ENCODE measurements at regions not wholly inside any gene's neighbourhood (a gene's known extent, or its start where the extent isn't known, plus 50 kb on each side); places are given as distances from the start of the nearest gene placed in this dataset.

GRCh38 chr6:135617222-135617621, 119.7 kb upstream of the AHI1 start:
- Histone ChIP-seq H3K36me3 (replicated peaks in 1 of 2; ENCODE audit: control insufficient read depth in 1 of 2, insufficient read depth in 2 of 2, low read length in 2 of 2) (no peaks in the 10 kb centered on the region), H3K4me3 (replicated peaks in 1 of 3; ENCODE audit: insufficient read depth in 1 of 3, low read depth in 2 of 3, low read length in 3 of 3) (no peak overlapping the region), H3K4me1 (ENCODE audit: insufficient read depth, low read length) (no peaks in the 10 kb centered on the region), H3K9ac (ENCODE audit: insufficient read depth, low read depth, low read length) (no peak overlapping the region), H3K79me2 (ENCODE audit: insufficient read depth, low read length) (no peaks in the 10 kb centered on the region), H3K27ac (ENCODE audit: extremely low read length, insufficient read depth, low read length) (no peak overlapping the region), H3K9me3 (ENCODE audit: low read length) (no peaks in the 10 kb centered on the region), H3K4me2 (ENCODE audit: low read depth, low read length) (no peak overlapping the region), H2AFZ (ENCODE audit: low read length) (no peak overlapping the region), H4K20me1 (ENCODE audit: insufficient read depth, low read length) (no peaks in the 10 kb centered on the region), H3K27me3 (ENCODE audit: control insufficient read depth in 1 of 2, insufficient read depth in 2 of 2, low read length in 2 of 2) (no peaks in the 10 kb centered on the region)
- FAIRE-seq (no peak), DNase-seq (ENCODE audit: low spot score) (no peak), ATAC-seq (no peak)
- 8% methylated on average over 2 of the region's 2 CpGs for WGBS (ENCODE audit: low lambda C conversion rate)
- TF ChIP-seq MAFF (IDR thresholded peaks at IDR 0.05; ENCODE audit: low read depth, low read length) = no peak
- no peak for TF ChIP-seq DNMT3B (CRISPR knock-in tag; conservative IDR thresholded peaks at IDR 0.05)
- no peak for TF ChIP-seq SRSF4 (IDR thresholded peaks at IDR 0.05; ENCODE audit: low read depth, low read length, poor library complexity, severe bottlenecking)
- BruUV-seq (replicated peaks) = no TSS peak
- CTCF ChIA-PET (ENCODE audit: low intra/inter-chr PET ratio, low total read pairs) = no interaction called here
- in situ Hi-C loops (cut with HindIII; ENCODE audit: extremely low pct_ligation_motif_present, low pct_unique_long_range_greater_than_20kb) (no loop called here), intact Hi-C loops (cut with micrococcal nuclease; ENCODE audit: unreplicated experiment) (no loop called here)
- POLR2A ChIA-PET = no interaction called here

GRCh38 chr6:135622081-135622480, 124.5 kb upstream of the AHI1 start:
- no peak for TF ChIP-seq ZNF317 (CRISPR knock-in tag; IDR thresholded peaks at IDR 0.05)
- no peak for TF ChIP-seq FUBP1 (CRISPR knock-in tag; IDR thresholded peaks at IDR 0.05; ENCODE audit: borderline replicate concordance)
- no peak for TF ChIP-seq ZBTB42 (CRISPR knock-in tag; IDR thresholded peaks at IDR 0.05)
- TF ChIP-seq ZNF124 (CRISPR knock-in tag; IDR thresholded peaks at IDR 0.05) = no peak
- TF ChIP-seq BRCA1 (CRISPR knock-in tag; IDR thresholded peaks at IDR 0.05) = no peak
- no peak for TF ChIP-seq ZNF431 (CRISPR knock-in tag; IDR thresholded peaks at IDR 0.05; ENCODE audit: borderline replicate concordance, low read depth)
- no peak for TF ChIP-seq FOXO4 (CRISPR knock-in tag; conservative IDR thresholded peaks at IDR 0.05)
- no peak overlapping the region for H3K9ac ChIP-seq (ENCODE audit: insufficient read depth, low read depth, low read length)
- H2AFZ ChIP-seq (ENCODE audit: low read length) = no peak overlapping the region
- no peak overlapping the region for H3K4me2 ChIP-seq (ENCODE audit: low read depth, low read length)
- FAIRE-seq (no peak), ATAC-seq (no peak), DNase-seq (ENCODE audit: low spot score) (no peak)
- no peaks in the 10 kb centered on the region for H3K36me3 ChIP-seq (replicated peaks in 1 of 2; ENCODE audit: control insufficient read depth in 1 of 2, insufficient read depth in 2 of 2, low read length in 2 of 2)
- ChIA-PET POLR2A (no interaction called here), CTCF (ENCODE audit: low intra/inter-chr PET ratio, low total read pairs) (no interaction called here)
- H3K27ac ChIP-seq (ENCODE audit: extremely low read length, insufficient read depth, low read length) = no peak overlapping the region
- H3K79me2 ChIP-seq (ENCODE audit: insufficient read depth, low read length) = no peaks in the 10 kb centered on the region
- intact Hi-C loops (cut with micrococcal nuclease; ENCODE audit: unreplicated experiment) = no loop called here
- BruUV-seq (replicated peaks) = no TSS peak
- in situ Hi-C loops (cut with HindIII; ENCODE audit: extremely low pct_ligation_motif_present, low pct_unique_long_range_greater_than_20kb) = no loop called here
- no peaks in the 10 kb centered on the region; a peak in 1 of 5 replicates for H3K27me3 ChIP-seq (ENCODE audit: control insufficient read depth in 1 of 2, insufficient read depth in 2 of 2, low read length in 2 of 2)
- no peaks in the 10 kb centered on the region for H3K9me3 ChIP-seq (ENCODE audit: low read length)
- no peaks in the 10 kb centered on the region for H4K20me1 ChIP-seq (ENCODE audit: insufficient read depth, low read length)
- no peak overlapping the region for H3K4me3 ChIP-seq (replicated peaks in 1 of 3; ENCODE audit: insufficient read depth in 1 of 3, low read depth in 2 of 3, low read length in 3 of 3)
- no peaks in the 10 kb centered on the region for H3K4me1 ChIP-seq (ENCODE audit: insufficient read depth, low read length)
- WGBS (ENCODE audit: low lambda C conversion rate) = 2% methylated on average over 1 of the region's 1 CpG

Measured in HepG2 (cell line).